SK-N-SH (cell line): ENCODE measurements at regions not wholly inside any gene's neighbourhood (a gene's known extent, or its start where the extent isn't known, plus 50 kb on each side); places are given as distances from the start of the nearest gene placed in this dataset.

Experiments used
- EP300 ChIP-seq, 2 experiments: IDR thresholded peaks; 2 replicates each; pipeline versions ENCODE4 v1.4.0 to v1.6.1; 2012; ENCODE audit warnings: borderline replicate concordance in 1 of 2, low read depth in 1 of 2, low read length in 1 of 2
- FOXJ3 ChIP-seq: sonication (generic); formaldehyde crosslinking; IDR thresholded peaks from 2 replicates; pipeline ENCODE4 v1.5.1; 2020; ENCODE audit warnings: mild to moderate bottlenecking, missing genetic modification reagents
- GABPA ChIP-seq: IDR thresholded peaks from 2 replicates; pipeline ENCODE4 v1.4.0; 2012; ENCODE audit warnings: low read depth, mild to moderate bottlenecking
- GATA2 ChIP-seq: sonication (generic); formaldehyde crosslinking; IDR thresholded peaks from 2 replicates; pipeline ENCODE4 v1.5.0; 2020; ENCODE audit warnings: mild to moderate bottlenecking, missing genetic modification reagents
- JUND ChIP-seq: IDR thresholded peaks from 2 replicates; pipeline ENCODE4 v1.4.0; 2012
- POLR2AphosphoS5 ChIP-seq: IDR thresholded peaks from 2 replicates; pipeline ENCODE4 v1.6.1; 2012; ENCODE audit warnings: low read depth, low read length
- RAD21 ChIP-seq: IDR thresholded peaks from 2 replicates; pipeline ENCODE4 v1.6.1; 2012; ENCODE audit warnings: mild to moderate bottlenecking, low read length
- TAF1 ChIP-seq: IDR thresholded peaks from 2 replicates; pipeline ENCODE4 v1.6.1; 2012; ENCODE audit warnings: low read depth, mild to moderate bottlenecking, low read length, moderate library complexity, borderline replicate concordance
- TCF12 ChIP-seq: IDR thresholded peaks from 2 replicates; pipeline ENCODE4 v1.4.0; 2012
- TF ChIP-seq, protein P1 (sequence below): fragments of 200-600 bp; sonication (generic); IDR thresholded peaks from 2 replicates; pipeline ENCODE4 v1.6.1; 2017; ENCODE audit warnings: antibody characterized with exemption, mild to moderate bottlenecking, moderate library complexity
- TF ChIP-seq, protein P2 (sequence below): fragments of 150-350 bp; IDR thresholded peaks from 2 replicates; pipeline ENCODE4 v1.6.1; 2017; ENCODE audit warnings: antibody characterized with exemption, low read length, low read depth, borderline replicate concordance
- TF ChIP-seq, protein P3 (sequence below): IDR thresholded peaks from 2 replicates; pipeline ENCODE4 v1.6.1; 2012; ENCODE audit warnings: mild to moderate bottlenecking, low read depth, low read length, moderate library complexity

DNA sequence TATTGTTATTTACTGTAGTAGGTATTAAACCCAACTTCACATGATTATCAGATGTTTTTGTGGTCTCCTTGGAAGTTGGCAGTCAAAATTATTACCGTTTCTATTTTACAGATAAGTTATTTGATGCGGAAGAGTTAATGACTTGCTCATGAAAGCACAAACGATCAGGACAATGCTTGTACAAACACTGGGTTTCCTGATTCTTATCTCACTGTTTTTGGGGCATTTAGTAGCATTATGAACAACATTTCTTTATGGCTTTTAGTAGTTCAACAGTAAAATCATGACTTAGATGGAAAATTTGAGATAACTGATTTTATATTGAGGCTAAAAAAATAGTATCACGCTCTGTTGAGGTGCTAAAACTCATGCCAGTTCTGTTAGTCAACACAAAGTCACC is 361.5 kb upstream of the MBL2 start:
- TF ChIP-seq, protein P1, sequence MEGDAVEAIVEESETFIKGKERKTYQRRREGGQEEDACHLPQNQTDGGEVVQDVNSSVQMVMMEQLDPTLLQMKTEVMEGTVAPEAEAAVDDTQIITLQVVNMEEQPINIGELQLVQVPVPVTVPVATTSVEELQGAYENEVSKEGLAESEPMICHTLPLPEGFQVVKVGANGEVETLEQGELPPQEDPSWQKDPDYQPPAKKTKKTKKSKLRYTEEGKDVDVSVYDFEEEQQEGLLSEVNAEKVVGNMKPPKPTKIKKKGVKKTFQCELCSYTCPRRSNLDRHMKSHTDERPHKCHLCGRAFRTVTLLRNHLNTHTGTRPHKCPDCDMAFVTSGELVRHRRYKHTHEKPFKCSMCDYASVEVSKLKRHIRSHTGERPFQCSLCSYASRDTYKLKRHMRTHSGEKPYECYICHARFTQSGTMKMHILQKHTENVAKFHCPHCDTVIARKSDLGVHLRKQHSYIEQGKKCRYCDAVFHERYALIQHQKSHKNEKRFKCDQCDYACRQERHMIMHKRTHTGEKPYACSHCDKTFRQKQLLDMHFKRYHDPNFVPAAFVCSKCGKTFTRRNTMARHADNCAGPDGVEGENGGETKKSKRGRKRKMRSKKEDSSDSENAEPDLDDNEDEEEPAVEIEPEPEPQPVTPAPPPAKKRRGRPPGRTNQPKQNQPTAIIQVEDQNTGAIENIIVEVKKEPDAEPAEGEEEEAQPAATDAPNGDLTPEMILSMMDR: no peak
- TF ChIP-seq EP300 (IDR thresholded peaks at IDR 0.05; ENCODE audit: borderline replicate concordance in 1 of 2, low read depth in 1 of 2, low read length in 1 of 2): no peak
- no peak for TF ChIP-seq TAF1
- TF ChIP-seq, protein P2, sequence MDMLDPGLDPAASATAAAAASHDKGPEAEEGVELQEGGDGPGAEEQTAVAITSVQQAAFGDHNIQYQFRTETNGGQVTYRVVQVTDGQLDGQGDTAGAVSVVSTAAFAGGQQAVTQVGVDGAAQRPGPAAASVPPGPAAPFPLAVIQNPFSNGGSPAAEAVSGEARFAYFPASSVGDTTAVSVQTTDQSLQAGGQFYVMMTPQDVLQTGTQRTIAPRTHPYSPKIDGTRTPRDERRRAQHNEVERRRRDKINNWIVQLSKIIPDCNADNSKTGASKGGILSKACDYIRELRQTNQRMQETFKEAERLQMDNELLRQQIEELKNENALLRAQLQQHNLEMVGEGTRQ: no peak
- TF ChIP-seq GABPA: no peak
- TF ChIP-seq, protein P3, sequence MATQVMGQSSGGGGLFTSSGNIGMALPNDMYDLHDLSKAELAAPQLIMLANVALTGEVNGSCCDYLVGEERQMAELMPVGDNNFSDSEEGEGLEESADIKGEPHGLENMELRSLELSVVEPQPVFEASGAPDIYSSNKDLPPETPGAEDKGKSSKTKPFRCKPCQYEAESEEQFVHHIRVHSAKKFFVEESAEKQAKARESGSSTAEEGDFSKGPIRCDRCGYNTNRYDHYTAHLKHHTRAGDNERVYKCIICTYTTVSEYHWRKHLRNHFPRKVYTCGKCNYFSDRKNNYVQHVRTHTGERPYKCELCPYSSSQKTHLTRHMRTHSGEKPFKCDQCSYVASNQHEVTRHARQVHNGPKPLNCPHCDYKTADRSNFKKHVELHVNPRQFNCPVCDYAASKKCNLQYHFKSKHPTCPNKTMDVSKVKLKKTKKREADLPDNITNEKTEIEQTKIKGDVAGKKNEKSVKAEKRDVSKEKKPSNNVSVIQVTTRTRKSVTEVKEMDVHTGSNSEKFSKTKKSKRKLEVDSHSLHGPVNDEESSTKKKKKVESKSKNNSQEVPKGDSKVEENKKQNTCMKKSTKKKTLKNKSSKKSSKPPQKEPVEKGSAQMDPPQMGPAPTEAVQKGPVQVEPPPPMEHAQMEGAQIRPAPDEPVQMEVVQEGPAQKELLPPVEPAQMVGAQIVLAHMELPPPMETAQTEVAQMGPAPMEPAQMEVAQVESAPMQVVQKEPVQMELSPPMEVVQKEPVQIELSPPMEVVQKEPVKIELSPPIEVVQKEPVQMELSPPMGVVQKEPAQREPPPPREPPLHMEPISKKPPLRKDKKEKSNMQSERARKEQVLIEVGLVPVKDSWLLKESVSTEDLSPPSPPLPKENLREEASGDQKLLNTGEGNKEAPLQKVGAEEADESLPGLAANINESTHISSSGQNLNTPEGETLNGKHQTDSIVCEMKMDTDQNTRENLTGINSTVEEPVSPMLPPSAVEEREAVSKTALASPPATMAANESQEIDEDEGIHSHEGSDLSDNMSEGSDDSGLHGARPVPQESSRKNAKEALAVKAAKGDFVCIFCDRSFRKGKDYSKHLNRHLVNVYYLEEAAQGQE: no peak
- no peak for TF ChIP-seq POLR2AphosphoS5
- TF ChIP-seq JUND: no peak
- no peak for TF ChIP-seq GATA2 (CRISPR knock-in tag)
- no peak for TF ChIP-seq TCF12
- TF ChIP-seq FOXJ3 (CRISPR knock-in tag): no peak
- TF ChIP-seq RAD21: no peak
